HFFc6 (cell line): ENCODE measurements at regions not wholly inside any gene's neighbourhood (a gene's known extent, or its start where the extent isn't known, plus 50 kb on each side); places are given as distances from the start of the nearest gene placed in this dataset.

ENCODE experiments used
- DNase-seq: peaks from one replicate; pipeline ENCODE4 v3.0.0-alpha.2; 2018
- H3K27ac Mint-ChIP-seq: 2 replicates; pipeline ENCODE4 v1.8.0; 2020; ENCODE audit warnings: mild to moderate bottlenecking, mixed read lengths
- H3K27me3 Mint-ChIP-seq: 2 replicates; pipeline ENCODE4 v1.8.0; 2021; ENCODE audit warnings: mild to moderate bottlenecking, moderate library complexity, mixed read lengths; ENCODE audit not compliant: insufficient read depth
- H3K36me3 Mint-ChIP-seq: 2 replicates; pipeline ENCODE4 v1.8.0; 2021; ENCODE audit warnings: low read depth, mixed read lengths
- H3K4me1 Mint-ChIP-seq: 2 replicates; pipeline ENCODE4 v1.8.0; 2020; ENCODE audit warnings: low read depth, mixed read lengths
- H3K4me3 Mint-ChIP-seq: 2 replicates; pipeline ENCODE4 v1.8.0; 2020; ENCODE audit warnings: mild to moderate bottlenecking, moderate library complexity, mixed read lengths
- H3K9me3 Mint-ChIP-seq: 2 replicates; pipeline ENCODE4 v1.8.0; 2020; ENCODE audit warnings: mild to moderate bottlenecking, mixed read lengths
- CTCF ChIP-seq: fragments of 200-600 bp; sonication (generic); IDR thresholded peaks from 2 replicates; pipeline ENCODE4 v1.5.0; 2021; ENCODE audit warnings: antibody characterized with exemption, mild to moderate bottlenecking

- Mint-ChIP-seq H3K4me3 (no peak overlapping the region), H3K4me1 (peaks cover 79% of the 10 kb centered on the region), H3K36me3 (peaks cover 48% of the 10 kb centered on the region), H3K27ac (no peak overlapping the region), H3K9me3 (peaks cover 45% of the 10 kb centered on the region), H3K27me3 (peaks cover 8% of the 10 kb centered on the region; the same call in 1 of the 2 replicates)
- DNase-seq: no peak
- no peak for TF ChIP-seq CTCF
Observed at GRCh38 chr9:91148306-91148705, 213.4 kb downstream of the AUH start.

DNA sequence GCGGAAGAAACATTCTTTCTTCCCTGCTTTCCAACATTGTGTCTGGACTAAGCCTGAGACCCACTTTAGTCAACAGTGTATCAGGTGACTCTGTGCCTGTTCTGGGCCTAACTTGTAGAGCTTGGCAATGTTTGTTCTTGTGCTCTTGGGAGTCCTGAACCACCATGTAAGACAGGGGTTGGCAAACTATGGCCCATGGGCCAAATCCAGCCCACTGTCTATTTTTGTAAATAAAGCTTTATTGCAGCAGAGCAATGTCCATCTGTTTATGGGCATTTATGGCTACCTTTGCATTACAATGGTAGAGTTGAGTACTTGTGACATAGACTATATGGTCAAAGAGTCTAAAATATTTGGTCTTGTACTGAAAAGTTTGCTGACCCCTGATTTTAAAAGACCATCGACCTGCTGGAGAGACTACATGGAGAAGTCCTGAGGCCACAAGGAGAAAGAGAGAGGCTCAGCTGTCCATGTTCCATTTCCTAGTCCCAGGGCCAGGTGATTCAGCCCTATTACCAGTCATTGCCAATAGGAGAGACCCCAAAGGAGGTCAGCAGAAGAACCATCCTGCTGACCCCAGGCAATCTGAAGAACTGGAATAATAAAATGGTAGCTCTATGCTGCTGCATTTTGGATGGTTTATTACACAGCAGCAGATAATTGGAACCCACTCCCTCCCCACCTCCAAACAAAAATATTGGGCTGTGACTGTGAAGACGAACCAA is 211.3 kb downstream of the AUH start:
- Mint-ChIP-seq H3K9me3 (peaks cover 42% of the 10 kb centered on the region), H3K4me1 (peaks cover 57% of the 10 kb centered on the region), H3K36me3 (peaks cover 49% of the 10 kb centered on the region), H3K27ac (peak overlapping the region; percentile 83), H3K4me3 (peak overlapping the region; percentile 62), H3K27me3 (peaks cover 6% of the 10 kb centered on the region; the same call in 1 of the 2 replicates)
- TF ChIP-seq CTCF: no peak
- DNase-seq: no peak

DNA sequence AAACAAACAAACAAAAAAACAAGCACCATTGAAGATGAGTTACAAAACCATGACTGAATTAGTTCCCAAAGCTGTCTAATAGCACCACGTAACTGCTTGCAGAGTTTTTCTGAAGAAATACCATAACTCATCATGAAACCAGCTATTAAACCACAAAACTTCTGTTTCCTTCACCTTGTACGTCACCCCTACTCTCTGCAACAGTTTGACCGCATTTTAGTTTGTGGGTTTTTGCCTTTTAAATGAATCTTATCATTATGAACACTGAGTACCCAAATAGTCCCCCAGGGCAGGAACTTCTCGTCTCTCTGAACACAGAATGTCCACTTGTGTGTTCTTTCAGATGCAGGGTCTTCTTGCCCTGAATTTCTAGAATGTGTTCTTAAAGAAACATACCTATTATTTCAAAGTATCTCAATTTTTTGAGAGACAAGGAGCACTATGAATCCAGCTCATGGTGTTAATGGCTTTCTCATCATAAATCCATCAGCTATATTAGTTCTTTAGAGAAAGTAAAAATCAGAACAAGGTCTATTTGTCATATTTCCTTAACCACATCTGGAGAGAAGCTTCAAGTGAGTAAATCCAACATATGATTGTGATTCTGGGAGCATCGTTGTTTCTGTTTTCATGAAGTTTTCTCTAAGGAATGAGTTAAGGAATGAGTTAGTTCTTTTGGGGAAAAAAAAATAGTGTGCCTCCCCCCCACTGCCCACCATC is 210.6 kb downstream of the AUH start:
- Mint-ChIP-seq H3K4me1 (peaks cover 54% of the 10 kb centered on the region), H3K36me3 (peaks cover 45% of the 10 kb centered on the region), H3K27me3 (peaks cover 6% of the 10 kb centered on the region; the same call in 1 of the 2 replicates), H3K27ac (peak overlapping the region; percentile 83), H3K4me3 (peak overlapping the region; percentile 62), H3K9me3 (peaks cover 39% of the 10 kb centered on the region)
- DNase-seq: peak; percentile 95
- no peak for TF ChIP-seq CTCF

- H3K27me3 Mint-ChIP-seq: peaks cover 6% of the 10 kb centered on the region; the same call in 1 of the 2 replicates
- TF ChIP-seq CTCF: no peak
- no peak for DNase-seq
- H3K27ac Mint-ChIP-seq: peak overlapping the region; percentile 83
- peaks cover 45% of the 10 kb centered on the region for H3K36me3 Mint-ChIP-seq
- H3K4me1 Mint-ChIP-seq: peaks cover 54% of the 10 kb centered on the region
- peaks cover 39% of the 10 kb centered on the region for H3K9me3 Mint-ChIP-seq
- peak overlapping the region; percentile 62 for H3K4me3 Mint-ChIP-seq
Observed at GRCh38 chr9:91151718-91152095, 210.0 kb downstream of the AUH start.

DNA sequence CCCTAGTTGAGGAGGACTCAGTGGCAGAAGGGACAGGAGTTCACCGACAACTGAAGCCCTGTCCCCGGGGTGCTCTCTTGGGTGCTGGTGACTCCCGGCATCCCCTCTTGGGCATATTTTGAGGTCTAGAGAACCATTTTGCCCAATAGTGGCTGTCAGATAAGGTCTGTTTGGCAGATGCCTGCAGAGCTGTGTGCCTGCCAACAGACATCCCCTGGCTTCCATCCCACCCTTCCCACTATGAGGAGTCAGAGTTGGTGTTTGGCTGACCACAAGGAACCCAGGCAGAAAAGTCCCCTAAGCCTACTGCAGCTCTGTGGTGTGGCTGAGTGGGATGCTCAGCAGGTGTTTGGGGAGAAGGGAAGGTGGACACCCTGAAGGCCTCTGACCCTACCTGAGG is 207.0 kb downstream of the AUH start:
- no peak for DNase-seq
- Mint-ChIP-seq H3K4me3 (no peak overlapping the region), H3K9me3 (peaks cover 23% of the 10 kb centered on the region), H3K27me3 (no peaks in the 10 kb centered on the region; the same call in 1 of the 2 replicates), H3K36me3 (peaks cover 30% of the 10 kb centered on the region), H3K27ac (no peak overlapping the region), H3K4me1 (peaks cover 39% of the 10 kb centered on the region)
- no peak for TF ChIP-seq CTCF
